ENCODE measurements at regions not wholly inside any gene's neighbourhood (a gene's known extent, or its start where the extent isn't known, plus 50 kb on each side); places are given as distances from the start of the nearest gene placed in this dataset.

GRCh38 chr10:91105269-91105668, 115.2 kb upstream of the PCGF5 start:
- no peak for TF ChIP-seq CTCF (optimal IDR thresholded peaks at IDR 0.05 in 1 of 3, IDR thresholded peaks at IDR 0.05 in 1 of 3, conservative IDR thresholded peaks at IDR 0.05 in 1 of 3; ENCODE audit: extremely low read depth in 1 of 3, insufficient read depth in 2 of 3, low read length in 3 of 3)
- no peak for TF ChIP-seq EZH2 (IDR thresholded peaks at IDR 0.05; ENCODE audit: low read length)

Data from keratinocyte (primary cell).